ENCODE measurements at regions not wholly inside any gene's neighbourhood (a gene's known extent, or its start where the extent isn't known, plus 50 kb on each side); places are given as distances from the start of the nearest gene placed in this dataset.
"Not testable (repeated sequence)": the region's sequence is repeated elsewhere in the genome, so short reads cannot be mapped to it uniquely, and the experiment has no call there.

- DNase-seq = no peak
Measured at GRCh38 chr5:173667702-173668101, 51.3 kb upstream of the BOD1 start.

DNA sequence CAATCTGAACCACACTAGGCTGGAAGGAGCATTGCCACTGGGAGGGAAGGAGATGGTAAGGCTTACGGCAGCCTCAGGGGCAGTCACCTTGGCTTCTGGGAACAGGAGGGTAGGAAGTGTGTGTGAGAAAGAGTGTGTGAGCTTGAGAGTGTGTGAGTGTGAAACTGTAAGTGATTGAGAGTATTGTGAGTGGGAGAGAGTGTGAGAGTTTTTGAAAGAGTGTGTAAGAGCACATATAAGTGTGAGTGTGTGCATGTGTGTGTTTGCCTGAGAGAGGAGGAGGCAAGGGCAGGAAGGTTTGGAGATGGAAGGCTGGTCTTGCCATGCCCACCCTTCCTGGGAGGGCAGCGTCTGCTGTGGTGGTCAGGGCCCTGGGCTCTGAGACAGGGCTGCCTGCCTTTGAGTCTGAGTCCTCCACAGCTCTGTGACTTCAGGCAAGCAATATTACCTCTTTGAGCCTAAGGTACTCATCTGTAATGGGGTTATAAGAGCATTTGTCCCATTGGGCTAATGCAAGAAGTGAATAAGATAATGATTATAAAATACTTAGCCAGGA is 51.9 kb upstream of the BOD1 start:
- DNase-seq = no peak

GRCh38 chr5:173668910-173669309 is 52.5 kb upstream of the BOD1 start:
- DNase-seq = no peak

- no peak for DNase-seq
Measured at GRCh38 chr5:173669483-173669882, 53.0 kb upstream of the BOD1 start.

DNA sequence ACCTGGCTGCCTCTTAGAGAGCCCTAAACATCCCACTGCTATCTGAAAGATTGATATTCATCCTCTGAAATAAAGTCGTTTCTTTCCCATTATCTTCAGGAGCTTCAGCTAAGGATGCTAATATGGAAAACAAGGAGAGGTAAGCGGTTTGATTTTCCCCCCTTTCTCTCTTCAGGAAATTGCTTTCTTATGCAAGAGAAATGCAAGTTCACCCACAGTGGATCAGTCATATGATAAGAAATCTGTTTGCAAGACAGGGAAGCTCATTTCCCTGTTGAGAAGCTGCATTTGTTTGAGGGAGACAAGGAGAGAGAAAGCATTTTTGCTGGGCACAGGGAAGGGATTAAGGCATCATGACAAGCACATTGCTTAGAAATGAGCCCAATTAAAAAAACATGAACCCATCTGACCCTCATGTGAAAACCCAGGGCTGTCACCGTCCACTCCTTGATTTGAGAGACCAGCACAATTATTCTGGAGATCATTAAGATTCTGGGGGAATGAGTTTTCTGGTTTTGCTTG is 53.7 kb upstream of the BOD1 start:
- DNase-seq = no peak

GRCh38 chr5:173670791-173671120 is 54.3 kb upstream of the BOD1 start:
- DNase-seq = no peak

DNA sequence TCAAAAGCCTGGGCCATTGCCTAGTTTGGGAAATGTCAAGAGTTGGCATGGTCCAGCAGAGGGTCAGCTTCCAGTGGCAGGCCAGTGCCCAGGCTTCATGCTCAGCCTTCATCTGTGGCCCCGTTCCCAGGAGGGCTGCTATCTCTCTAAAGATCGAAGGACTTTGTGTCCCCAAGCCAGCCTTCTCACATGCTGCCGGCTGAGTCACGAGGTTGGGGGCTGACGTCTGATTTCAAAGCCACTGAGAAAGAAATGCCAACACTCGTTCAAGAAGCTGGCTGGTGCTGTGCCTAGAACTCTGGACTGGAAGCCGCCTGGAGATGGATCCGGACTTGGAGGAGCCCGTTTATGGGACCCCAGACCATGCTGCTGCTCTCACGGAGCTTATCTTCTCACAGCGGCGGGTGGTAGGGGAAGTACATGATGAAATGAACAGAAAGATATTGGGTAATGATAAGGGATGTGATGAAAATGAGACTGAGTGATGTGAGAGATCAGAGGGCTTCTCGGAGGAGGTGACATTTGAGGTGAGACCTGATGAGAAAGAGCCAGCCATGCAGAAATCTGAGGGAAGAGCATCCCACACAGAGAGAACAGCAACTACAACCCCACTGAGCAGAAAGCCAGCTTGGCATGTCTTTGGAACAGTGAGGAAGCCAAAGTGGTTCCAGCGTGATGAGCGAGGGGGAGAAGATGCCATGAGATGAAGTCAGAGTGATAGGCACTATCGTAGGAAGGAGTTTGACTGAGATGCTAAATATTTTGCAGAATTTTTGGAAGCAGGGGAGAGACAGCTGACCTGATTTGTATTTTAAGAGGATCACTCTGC is 54.9 kb upstream of the BOD1 start:
- no peak for DNase-seq

GRCh38 chr5:173672166-173672565 is 55.7 kb upstream of the BOD1 start:
- DNase-seq = no peak

DNA sequence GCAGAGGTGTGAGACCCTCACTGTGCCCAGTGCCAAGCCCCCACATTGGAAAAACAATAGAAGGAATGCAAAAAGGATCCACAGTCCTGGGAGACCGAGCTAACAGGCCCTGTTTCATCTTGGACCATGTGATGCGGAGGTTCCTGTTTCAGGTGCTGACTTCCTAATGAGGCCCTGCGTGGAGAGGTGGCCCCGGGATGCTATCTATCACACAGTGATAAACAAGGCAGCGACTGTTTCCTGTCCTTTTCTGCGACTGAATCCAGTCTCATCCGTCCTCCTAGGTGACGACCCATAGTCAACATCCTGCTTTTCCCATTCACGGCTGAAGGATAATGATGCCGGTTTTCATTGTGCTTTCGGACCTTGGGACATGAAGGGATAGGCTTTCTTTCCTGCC is 56.4 kb upstream of the BOD1 start:
- DNase-seq = no peak

GRCh38 chr5:173673295-173674101 is 57.0 kb upstream of the BOD1 start:
- no peak for DNase-seq

DNA sequence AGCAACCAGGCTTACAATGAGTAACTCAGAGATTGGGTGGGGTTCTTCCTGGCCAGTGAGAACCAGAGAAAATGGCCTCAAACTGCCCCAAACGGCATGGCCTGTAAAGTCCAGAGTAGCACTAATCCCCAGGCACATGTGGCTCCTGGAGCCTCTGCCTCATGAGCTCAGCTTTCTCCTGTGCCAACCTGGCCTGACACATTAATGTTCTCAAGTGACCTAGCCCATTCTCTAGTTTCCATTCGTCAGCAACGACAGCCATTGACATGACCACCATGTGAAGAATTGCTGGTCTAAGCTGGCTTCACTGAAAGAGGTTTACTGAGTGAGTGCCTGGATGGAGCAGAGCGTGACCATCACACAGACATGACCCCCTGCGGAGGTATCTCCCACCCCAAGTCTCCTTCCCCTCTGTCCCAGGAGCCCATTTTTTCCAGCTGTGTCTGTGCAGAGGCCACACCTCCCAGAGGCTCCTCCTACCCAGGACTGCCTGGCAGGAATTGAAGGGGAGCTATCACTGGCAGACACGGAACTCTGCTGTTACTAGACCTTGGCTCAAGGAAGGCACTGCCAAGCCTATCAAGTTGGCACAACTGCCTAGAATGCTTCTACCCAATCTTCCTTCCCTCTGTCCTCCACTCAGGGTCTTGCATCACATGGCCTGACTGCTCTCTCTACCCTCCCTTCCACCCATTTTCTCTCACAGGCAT is 59.0 kb upstream of the BOD1 start:
- DNase-seq = no peak

- DNase-seq = no peak
Measured at GRCh38 chr5:173676375-173676774, 59.9 kb upstream of the BOD1 start.

GRCh38 chr5:173677125-173677672 is 60.7 kb upstream of the BOD1 start:
- no peak for DNase-seq

- no peak for DNase-seq
Measured at GRCh38 chr5:173679909-173680630, 63.6 kb upstream of the BOD1 start.

- DNase-seq = no peak
Measured at GRCh38 chr5:173680660-173681242, 64.3 kb upstream of the BOD1 start.

DNA sequence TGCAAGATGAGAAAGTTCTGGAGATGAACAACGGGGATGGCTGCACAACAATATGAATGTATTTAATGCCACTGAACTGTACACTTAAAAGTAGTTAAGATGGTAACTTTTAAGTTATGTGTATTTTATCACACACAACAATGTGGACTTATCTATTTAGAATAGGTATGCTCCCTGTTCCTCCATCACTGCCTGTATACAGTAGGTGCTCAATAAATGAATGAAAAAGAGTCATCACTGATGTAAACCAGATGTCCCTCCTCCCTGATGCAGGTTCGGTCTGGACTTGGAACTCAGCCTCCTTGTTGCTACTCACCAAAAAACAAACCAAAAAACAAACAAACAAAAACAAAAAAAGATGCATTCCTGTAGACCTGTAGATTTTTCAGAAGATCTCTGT is 65.9 kb upstream of the BOD1 start:
- DNase-seq = no peak

DNA sequence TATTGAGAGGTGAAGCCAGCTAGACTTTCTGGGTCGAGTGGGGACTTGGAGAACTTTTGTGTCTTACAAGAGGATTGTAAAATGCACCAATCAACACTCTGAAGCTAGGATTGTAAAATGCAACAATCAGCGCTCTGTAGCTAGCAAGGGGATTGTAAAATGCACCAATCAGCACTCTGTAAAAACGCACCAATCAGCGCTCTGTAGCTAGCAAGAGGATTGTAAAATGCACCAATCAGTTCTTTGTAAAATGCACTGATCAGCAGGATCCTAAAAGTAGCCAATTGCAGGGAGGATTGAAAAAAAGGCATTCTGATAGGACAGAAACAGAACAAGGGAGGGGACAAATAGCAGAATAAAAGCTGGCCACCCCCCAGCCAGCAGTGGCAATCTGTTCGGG is 68.1 kb upstream of the BOD1 start:
- not testable (repeated sequence) for DNase-seq

DNA sequence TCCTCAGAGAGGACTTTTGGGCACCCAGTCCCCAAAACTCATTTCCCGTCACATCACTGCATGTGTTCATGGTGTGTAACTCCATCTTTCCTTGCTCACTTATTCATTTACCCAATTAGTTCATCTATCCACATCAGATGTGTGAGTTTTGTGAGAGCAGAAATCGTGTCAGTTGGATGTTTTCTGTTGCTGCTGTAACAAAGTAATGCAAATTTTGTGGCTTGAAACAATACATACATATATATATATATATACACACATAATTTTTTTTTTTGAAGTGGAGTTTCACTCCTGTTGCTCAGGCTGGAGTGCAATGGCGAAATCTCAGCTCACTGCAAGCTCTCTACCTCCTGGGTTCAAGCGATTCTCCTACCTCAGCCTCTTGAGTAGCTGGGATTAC is 70.5 kb upstream of the BOD1 start:
- no peak for DNase-seq

GRCh38 chr5:173688703-173689102 is 72.3 kb upstream of the BOD1 start:
- no peak for DNase-seq

GRCh38 chr5:173689171-173689736 is 72.8 kb upstream of the BOD1 start:
- no peak for DNase-seq

DNA sequence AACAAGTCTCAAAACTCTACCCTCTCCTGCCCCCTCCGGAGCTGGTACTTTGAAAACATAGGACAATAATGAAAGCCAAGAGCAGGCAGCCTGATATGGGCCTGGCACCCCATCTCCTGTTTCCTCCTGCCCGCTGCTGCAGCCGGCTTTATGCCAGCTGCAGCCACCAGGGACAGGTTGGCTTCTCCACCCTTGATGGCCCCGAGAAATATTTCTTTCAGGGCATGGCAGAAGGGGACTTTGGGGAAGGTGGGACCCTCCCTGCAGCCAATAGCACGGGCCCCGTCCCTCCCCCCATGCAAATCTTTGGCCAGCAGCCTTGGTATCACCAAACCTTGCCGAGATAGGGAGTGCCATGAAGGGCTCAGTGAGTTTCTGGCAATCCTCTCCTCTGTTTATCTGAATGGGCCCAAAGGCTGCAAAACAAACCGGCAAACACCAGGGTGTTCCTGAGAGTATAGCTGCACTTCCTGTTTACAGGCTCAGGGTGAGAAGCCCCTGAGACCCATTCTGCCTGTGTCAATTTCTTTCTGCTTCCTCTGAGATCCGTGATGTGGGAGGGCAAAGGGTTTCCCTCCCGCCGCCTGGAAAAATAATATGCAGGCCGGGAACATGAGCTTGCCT is 73.4 kb upstream of the BOD1 start:
- DNase-seq = no peak
